Inferior parietal cortex (tissue), 1 donor: ENCODE measurements at regions not wholly inside any gene's neighbourhood (a gene's known extent, or its start where the extent isn't known, plus 50 kb on each side); places are given as distances from the start of the nearest gene placed in this dataset.
A peak's percentile ranks its signal among the peaks of the same experiment; 100 is the strongest.
"Not testable (repeated sequence)": the region's sequence is repeated elsewhere in the genome, so short reads cannot be mapped to it uniquely, and the experiment has no call there.

Experiments
- DNase-seq: peaks from one replicate; pipeline ENCODE4 v3.0.0-alpha.2; 2016; ENCODE audit errors: extremely low spot score

DNA sequence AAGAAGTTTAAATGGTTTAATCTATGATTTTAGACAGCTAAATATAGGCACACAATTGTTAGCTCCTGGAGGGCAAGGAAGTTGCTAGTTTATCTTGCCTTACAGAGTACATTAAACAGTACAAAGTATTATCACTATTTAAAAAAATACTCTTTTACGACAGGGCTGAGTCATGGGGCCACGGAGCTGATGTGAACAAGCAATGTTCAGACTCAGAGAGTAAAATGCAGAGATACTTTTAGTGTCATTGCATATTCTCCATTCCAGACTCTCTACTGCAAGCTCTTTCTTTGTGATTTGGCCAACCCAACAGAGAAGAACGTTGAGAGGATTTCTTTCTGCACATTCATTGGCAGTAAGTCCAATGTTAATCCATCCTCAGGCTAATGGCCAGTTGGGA lies 352.4 kb downstream of the SPRY2 start:
- DNase-seq, result no peak

DNA sequence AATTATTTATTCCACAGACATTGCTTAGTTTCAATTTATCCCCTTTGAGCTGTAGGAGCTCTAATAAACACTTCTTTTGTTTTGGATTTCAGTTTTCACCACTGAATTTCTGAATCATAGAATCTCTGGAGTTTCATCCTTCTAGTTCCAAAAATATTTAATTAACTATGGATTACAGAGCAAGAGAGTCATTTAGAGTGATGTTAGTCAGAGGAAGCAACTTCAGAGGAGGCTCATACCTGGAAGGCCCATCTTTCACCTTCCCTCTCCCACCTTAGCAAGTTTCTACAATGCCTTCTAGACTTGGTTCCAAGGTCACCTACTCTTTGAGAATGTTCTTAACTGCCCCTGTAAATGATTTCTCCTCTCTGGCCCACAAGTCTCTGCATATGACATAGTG lies 353.2 kb downstream of the SPRY2 start:
- no peak for DNase-seq

DNA sequence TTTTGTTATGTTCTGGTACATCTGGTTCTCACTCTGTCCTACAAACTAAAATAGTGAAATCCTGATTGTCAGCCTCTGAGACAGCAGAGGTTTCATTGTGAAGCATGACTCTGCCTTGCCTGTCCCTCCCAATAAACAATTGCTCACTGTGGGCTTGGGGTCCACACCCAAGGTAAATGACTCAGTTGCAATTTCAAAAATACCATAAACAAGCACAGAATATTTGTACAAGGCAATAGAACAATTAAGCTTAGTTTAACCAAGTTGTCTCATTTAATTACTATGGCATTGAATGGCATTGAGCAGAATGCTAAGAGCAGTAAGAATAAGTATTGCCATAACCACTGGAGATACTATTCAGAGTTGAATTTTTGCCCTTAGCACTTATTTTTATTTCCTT lies 353.6 kb downstream of the SPRY2 start:
- DNase-seq, result no peak

DNA sequence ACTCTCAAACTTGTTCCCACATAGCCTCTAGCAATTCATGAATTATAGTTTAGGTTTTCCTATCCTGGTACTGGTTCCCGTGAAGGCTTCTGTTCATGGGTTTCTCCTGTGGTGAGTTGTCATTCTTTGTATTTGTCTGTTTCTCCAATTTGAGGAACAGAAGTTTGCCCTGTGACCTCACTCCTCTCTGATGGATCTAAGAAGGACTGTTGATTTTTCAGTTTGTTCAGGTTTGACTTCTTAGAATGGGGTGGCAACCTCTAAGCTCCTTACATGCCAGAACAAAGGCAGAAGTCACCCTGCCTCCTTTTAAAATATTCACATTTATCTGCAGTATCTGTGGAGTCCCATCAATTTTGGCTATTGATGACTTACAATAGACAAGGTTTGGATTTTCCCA lies 354.0 kb downstream of the SPRY2 start:
- no peak for DNase-seq

DNA sequence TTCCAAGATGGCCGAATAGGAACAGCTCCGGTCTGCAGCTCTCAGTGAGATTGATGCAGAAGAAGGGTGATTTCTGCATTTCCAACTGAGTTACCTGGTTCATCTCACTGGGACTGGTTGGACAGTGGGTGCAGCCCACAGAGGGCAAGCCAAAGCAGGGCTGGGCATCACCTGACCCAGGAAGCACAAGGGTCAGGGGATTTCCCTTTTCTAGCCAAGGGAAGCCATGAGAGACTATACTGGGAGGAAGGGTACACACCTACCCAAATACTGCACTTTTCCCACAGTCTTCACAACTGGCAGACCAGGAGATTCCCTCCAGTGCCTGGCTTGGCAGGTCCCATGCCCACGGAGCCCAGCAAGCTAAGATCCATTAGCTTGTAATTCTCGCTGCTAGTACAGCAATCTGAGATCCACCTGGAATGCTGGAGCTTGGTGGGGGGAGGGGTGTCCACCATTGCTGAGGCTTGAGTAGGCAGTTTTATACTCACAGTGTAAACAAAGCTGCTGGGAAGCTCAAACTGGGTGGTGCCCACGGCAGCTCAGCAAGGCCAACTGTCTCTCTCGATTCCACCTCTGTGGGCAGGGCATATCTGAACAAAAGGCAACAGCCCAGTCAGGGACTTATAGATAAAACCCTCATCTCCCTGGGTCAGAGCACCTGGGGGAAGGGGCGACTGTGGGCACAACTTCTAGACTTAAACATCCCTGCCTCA lies 365.8 kb downstream of the SPRY2 start:
- not testable (repeated sequence) for DNase-seq

DNA sequence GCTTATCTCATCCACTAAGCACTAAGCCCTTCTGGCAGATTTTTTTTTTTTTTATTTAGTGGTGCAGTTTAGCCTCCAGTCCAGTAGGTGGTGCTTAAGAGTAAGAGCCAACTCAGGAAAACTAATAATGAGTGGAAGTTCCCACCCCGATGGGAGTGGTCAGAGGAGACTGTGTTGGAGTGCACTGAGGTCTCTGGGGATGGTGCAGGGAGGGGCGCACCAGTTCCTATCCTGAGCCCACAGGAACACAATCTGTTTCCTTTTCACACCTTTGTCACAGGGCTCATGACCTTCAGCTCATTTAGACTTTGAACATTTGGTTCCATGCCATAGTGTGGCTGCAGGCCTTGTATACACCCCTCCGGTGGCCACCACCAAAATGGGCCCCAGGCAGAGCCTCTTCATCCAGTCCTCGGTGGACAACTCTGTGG lies 367.4 kb downstream of the SPRY2 start:
- DNase-seq, result no peak

DNA sequence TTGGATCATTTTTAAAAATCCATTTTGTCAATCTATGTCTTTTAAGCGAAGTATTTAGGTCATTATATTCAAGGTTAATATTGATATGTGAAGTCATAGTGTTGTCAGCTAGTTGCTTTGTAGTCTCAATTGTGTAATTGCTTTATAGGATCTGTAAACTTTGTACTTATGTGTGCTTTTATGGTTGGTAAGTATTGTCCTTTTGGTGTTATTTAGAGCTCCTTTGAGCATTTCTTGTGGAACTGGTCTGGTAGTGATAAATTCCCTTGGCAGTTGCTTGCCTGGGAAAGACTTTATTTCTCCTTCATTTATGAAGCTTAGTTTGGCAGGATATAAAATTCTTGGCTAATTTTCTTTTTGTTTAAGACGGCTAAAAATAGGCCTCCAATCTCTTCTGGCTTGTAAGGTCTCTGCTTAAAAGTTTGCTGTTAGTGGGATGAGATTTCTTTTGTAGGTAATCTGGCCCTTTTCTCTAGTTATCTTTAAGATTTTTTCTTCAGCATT lies 368.8 kb downstream of the SPRY2 start:
- DNase-seq, result no peak

DNA sequence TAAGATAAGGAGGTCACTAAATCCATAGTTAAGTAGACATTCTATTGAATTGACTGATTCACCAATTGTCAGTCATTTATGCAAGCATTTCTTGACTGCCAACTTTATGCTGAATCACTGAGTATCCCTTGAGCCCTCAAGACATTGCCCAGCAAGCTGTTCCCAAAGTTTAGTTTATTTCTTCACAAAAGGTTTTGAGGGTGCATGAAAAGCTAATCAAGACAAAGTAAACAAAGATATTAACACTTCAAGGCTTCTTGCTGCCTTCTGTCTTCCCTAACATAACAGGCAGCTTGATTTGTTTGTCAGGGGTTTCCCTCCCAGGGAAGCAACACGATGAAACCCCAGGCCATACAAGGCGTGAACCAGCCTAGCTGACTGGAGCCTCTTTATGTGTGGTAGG lies 374.4 kb downstream of the SPRY2 start:
- no peak for DNase-seq

DNA sequence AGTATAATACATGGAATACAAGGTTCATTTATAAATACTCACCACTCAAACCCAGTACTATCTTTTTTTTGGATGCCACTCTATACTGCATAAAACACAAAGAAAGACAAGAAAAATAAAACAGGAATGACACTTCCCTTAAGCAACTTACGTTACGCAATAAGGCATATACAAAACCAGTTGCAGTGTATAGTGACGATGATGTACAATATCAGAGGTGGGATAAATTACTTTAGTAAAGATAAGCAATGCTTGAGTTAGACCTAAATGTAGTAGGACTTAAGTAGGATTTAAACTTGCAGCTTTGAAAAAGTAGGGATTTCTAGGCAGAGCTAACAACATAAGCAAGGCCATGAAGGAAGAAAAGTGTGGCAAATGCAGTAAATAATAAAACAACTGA lies 374.9 kb downstream of the SPRY2 start:
- DNase-seq, result no peak

DNA sequence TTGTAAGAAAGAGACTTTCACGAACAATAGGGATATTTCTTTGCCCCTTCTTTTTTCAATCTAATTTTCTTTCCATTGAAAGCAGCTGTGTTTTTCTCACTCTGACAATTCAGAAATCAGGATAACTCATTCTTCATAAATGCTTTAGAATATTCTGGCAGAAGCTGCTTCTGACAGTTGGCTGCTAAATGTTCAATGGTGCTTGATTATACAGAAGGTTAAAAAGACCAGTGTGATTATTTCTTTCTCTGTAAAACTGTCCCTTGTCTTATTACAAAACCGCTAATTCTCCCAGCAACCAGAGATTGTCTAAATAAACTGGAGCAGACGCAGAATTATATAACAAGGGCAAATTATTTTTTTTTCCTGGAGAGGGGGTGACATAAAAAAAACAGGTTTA lies 394.4 kb downstream of the SPRY2 start:
- no peak for DNase-seq

DNA sequence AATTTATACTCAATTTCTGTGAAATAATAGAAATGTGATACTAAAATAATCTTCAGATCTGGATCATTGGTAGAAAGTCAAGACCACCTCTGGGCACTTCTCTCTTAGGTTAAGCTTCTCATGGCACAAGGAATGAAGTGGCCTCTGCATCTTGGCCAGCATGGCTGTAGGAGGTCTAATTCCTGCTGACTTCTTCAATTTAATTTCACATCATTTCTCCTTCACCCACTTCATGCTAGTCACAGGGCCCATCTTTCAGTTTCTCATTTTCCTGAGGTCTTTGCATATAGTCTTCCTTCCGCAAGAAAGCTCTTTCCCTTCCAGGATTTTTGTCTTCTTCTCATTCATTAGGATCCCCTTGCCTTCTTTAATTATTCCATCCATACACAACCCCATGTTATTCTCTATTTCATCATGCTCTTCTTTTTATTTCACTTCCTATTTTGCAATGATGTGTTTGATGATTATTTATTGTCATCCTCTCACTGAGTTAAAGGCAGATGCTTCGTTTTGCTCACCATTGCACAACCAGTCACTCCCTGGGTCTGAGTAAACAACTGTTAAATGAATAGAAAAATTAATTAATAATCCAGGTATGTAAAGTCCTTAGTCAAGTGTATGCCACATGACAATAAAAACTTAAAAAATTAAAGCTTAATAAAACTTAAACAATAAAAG lies 397.4 kb downstream of the SPRY2 start:
- DNase-seq, result no peak

DNA sequence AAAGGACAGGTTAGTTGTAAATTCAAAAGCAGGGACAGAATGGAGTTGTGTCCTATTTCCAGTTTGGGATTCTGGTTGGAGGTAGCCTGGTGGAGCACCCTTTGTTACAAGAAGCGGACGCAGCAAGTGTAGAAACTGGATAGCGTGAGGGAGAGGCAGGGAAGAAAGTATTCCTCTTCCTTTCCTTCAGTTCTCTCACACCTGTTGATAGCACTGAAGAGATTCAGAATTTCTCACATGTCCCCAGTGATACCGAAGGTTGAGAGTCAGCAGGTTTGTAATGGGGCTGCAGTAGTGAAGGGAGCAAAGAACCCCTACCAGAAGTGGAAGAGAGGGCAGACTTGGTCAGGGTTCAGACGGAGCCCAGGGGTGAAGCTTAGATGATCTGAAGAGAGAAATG lies 399.2 kb downstream of the SPRY2 start:
- DNase-seq, result no peak

DNA sequence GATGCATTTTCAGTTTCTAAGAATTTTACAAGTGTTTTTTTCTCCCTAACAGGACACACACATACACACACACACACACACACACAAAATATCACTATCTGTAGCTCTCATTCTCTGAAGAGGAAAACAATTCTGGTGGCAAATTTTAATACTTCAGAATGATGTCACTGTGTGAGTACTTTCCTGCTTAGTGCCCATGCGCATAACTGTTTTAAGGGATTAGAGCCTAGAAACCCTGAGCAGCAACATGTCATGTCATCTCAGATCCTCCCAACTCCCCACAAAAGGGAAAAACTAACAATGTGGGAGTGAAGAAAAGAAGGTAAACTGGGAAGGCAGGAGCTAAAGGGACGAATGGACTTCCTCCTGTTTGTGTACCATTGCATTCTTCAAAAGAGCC lies 401.2 kb downstream of the SPRY2 start:
- DNase-seq, result no peak

DNA sequence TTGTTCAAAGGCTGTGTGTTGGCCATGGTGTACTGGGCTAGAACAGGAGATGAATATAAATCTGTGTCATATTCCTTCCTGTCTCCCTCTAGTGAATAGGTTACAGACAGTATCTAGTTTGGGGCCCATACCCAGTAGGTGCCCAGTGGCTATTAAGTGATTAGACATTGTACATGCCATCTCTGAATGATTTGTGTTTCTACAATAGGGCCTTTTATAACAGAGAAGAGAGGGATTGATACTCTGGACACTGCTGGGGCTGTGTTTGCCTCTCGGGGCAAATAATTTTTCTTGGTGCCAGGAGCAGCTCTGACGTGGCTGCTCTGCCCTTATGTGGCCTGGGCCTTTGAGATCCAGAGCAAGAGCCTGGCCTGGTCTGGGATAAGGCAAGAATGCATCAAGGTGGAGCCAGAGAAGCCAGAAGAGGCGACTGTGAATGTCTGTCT lies 403.1 kb downstream of the SPRY2 start:
- peak; percentile 64 for DNase-seq

DNA sequence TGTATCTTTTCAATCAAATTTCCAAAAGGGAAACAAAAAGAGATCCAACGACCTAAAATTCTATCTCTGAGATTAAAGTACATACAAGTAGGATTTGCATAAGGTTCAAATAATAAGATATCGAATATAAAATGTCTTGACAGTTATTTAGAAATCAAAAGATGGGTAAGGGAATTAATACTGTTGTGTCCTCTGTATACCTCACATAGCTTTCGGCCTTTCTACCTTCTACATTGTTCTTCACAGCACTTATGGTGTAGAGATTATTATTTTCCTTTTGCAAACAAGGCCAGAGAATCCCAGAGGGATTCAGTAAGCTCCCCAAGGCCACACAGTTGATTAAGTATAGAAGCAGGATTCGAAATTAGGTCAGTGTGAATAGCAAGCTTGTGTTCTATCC lies 403.6 kb downstream of the SPRY2 start:
- no peak for DNase-seq

DNA sequence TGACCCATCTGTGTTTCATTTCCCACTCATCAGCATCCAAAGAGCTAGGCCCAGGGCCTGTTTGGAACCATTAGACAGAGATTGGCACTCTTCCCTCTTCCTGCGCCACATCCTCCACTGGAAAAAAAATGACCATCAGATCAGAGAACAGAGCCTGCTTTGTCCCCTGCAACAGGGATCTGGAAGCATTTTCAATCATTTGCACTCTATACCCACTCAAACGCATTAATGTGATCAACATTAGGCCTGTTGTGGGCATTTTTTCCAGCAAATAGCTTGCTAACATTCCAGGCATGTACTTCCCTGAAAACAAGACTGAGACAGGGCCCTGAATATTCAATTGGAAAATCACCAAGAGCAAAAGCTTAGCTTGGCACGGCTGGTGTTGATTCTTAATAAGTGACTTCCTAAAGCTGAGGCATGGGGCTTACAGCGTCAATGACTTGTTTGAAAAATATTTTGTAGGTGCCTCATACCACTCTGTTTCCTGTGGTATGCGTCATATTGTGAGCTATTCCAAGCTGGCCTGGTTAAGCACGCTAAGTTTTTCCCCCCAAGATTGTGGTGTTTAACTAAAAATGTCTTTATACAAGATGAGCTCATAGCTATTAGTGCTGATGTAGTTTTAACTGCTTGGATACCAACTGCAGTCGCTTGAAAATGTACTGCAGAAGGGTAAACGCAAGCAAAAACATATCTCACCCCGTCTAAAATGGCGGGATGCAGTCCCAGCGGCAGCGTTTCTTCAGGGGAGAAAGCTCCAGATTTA lies 404.4 kb downstream of the SPRY2 start:
- DNase-seq, result peak; percentile 94

DNA sequence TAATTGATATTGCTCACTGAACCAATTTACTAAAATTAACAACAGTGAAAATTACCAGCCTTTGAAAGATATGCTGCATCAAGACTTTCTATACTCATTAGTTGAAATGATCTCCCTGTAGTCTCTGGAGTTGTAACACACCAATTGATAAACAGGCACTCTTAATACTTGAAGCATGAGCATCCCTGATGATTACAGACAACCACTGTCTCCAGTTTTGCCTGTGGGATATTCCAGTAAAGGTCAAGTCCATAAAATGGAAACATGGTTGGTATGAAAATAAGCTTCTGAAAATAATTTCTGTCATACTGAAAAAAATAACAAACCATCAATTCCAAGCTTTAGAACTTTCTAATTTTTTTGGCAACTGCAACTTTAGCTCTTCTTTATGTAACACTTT lies 405.8 kb downstream of the SPRY2 start:
- no peak for DNase-seq

DNA sequence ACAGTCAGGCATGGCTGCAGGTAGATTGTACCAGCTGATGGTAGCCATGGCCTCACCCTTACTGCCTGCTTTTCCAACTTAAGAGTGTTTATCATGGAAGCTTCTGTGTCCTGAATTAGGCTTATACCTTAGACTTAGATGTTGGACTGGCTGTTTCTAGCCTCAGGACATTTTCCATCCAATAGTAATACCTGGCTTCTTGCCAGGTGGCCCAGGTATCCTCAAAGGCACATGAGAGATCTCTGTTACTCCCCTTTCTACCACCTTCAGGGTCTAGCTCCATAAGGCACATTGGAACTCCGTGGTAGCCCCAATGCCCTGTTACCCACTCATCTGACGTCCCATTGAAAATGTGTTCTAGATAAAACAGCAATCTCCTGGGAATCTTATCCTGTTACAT lies 407.5 kb downstream of the SPRY2 start:
- DNase-seq, result no peak

DNA sequence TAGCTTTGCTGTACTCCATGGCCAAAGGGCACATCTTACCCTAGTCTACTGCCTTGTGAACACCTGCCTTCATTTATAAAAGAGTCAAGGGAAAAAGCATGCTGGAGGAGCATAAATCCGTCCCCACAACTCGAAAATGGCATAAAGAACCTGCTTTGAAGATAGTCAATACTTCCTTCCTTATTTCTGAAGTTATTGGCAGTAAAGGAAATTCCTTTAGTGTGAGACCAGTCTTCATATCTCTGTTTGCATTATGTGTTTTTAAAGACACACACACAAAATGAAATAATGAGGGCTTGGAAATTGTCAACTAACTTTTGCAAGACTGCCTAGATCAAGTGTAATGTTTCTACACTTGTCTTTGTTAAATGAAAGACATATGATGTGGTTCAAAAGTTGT lies 408.4 kb downstream of the SPRY2 start:
- no peak for DNase-seq

DNA sequence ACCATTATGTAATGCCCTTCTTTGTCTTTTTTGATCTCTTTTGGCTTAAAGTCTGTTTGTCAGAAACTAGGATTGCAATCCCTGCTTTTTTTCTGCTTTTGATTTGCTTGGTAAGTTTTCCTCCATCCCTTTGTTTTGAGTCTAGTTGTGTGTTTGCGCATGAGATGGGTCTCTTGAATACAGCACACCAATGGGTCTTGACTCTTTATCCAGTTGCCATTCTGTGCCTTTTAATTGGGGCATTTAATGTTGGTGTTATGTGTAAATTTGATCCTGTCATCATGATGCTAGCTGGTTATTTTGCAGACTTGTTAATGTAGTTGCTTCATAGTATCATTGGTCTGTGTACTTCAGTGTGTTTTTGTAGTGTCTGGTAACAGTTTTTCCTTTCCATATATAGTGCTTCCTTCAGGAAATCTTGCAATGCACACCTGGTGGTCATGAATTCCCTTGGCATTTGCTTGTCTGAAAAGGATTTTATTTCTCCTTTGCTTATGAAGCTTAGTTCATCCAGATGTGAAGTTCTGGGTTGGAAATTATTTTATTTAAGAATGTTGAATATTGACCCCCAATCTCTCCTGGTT lies 416.9 kb downstream of the SPRY2 start:
- not testable (repeated sequence) for DNase-seq

DNA sequence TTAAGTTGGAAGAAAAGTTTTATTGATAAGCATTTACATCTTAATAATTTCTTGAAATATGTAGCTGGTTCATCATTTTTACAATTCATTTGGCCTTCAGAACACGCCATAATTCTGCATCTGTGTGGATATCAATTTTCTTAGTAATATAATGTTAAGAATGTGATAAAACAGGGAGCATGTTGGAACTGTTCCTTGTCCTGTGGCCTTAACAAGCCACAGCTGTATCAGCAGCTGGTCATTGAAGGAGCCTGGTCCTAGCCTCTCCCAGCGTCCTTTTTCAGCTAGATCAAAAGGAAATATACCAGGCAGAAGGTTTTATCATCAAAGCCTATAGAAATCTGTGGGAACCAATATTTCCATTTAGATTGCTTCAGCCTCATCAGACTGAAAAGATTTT lies 421.8 kb downstream of the SPRY2 start:
- DNase-seq, result no peak

DNA sequence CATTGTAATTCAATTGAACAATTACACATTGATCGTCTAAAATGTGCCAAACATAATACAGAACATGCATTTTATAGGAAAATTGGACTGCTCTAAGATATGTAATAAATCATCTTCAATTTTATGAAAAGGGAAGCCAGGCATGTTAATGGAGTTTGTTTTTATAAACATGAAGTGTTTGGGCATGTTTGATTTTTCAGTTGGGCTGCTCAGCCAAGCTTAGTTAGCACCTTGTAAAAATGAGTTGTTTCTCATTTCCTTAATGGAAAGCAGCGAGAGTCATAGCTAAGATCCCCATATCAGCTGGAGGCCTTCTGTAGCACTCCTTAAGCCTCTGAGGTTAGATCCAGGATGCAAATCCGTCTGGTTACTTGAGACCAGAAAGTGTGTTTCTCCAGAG lies 422.3 kb downstream of the SPRY2 start:
- no peak for DNase-seq
